ENCODE measurements at regions not wholly inside any gene's neighbourhood (a gene's known extent, or its start where the extent isn't known, plus 50 kb on each side); places are given as distances from the start of the nearest gene placed in this dataset.

GRCh38 chr14:38481952-38482678 is 226.2 kb upstream of the CLEC14A start:
- TF ChIP-seq EZH2phosphoT487 (IDR thresholded peaks at IDR 0.05; ENCODE audit: low read depth, severe bottlenecking, unreplicated experiment) (no peak), CTCF (IDR thresholded peaks at IDR 0.05; ENCODE audit: poor library complexity) (no peak), EZH2 (IDR thresholded peaks at IDR 0.05; ENCODE audit: borderline replicate concordance) (no peak)
